Suprapubic skin (tissue), 4 donors: ENCODE measurements at regions not wholly inside any gene's neighbourhood (a gene's known extent, or its start where the extent isn't known, plus 50 kb on each side); places are given as distances from the start of the nearest gene placed in this dataset.

Experiments used
- DNase-seq, 2 donors: peaks; one replicate each; pipeline ENCODE4 v3.0.0-alpha.2; 2019; ENCODE audit warnings: low spot score in 2 of 2
- H3K27ac ChIP-seq: fragments of 200-600 bp; sonication (generic); one replicate; pipeline ENCODE4 v1.5.1; 2019
- H3K27me3 ChIP-seq: fragments of 200-600 bp; sonication (generic); one replicate; pipeline ENCODE4 v1.5.1; 2019
- H3K36me3 ChIP-seq: fragments of 200-600 bp; sonication (generic); one replicate; pipeline ENCODE4 v1.5.1; 2019
- H3K4me1 ChIP-seq: fragments of 200-600 bp; sonication (generic); one replicate; pipeline ENCODE4 v1.5.1; 2019
- H3K4me3 ChIP-seq: fragments of 200-600 bp; sonication (generic); one replicate; pipeline ENCODE4 v1.5.1; 2019; ENCODE audit warnings: mild to moderate bottlenecking
- H3K9me3 ChIP-seq: fragments of 200-600 bp; sonication (generic); one replicate; pipeline ENCODE4 v1.5.1; 2019
- CTCF ChIP-seq, 2 donors: fragments of 200-600 bp in 1 of 2; fragments of 450-650 bp in 1 of 2; sonication (generic) in 1 of 2; IDR thresholded peaks; one replicate each; pipeline ENCODE4 v1.5.1; 2016 to 2019; ENCODE audit warnings: antibody characterized with exemption in 2 of 2, mild to moderate bottlenecking in 1 of 2, moderate library complexity in 1 of 2
- EP300 ChIP-seq: sonication (generic); formaldehyde crosslinking; IDR thresholded peaks from one replicate; pipeline ENCODE4 v1.6.1; 2017; ENCODE audit warnings: antibody characterized with exemption
- POLR2A ChIP-seq, 2 donors: fragments of 450-650 bp; IDR thresholded peaks; one replicate each; pipeline ENCODE4 v1.6.1; 2017; ENCODE audit warnings: antibody characterized with exemption in 2 of 2, mild to moderate bottlenecking in 2 of 2, moderate library complexity in 2 of 2
- POLR2AphosphoS5 ChIP-seq, 3 donors: sonication (generic); formaldehyde crosslinking; IDR thresholded peaks; one replicate each; pipeline ENCODE4 v1.6.1; 2017; ENCODE audit warnings: antibody characterized with exemption in 3 of 3
- WGBS: methylation state at CpG from one replicate; pipeline ENCODE4 v1.1.5; 2018; 5-methylcytosine and 5-hydroxymethylcytosine counted together

DNA sequence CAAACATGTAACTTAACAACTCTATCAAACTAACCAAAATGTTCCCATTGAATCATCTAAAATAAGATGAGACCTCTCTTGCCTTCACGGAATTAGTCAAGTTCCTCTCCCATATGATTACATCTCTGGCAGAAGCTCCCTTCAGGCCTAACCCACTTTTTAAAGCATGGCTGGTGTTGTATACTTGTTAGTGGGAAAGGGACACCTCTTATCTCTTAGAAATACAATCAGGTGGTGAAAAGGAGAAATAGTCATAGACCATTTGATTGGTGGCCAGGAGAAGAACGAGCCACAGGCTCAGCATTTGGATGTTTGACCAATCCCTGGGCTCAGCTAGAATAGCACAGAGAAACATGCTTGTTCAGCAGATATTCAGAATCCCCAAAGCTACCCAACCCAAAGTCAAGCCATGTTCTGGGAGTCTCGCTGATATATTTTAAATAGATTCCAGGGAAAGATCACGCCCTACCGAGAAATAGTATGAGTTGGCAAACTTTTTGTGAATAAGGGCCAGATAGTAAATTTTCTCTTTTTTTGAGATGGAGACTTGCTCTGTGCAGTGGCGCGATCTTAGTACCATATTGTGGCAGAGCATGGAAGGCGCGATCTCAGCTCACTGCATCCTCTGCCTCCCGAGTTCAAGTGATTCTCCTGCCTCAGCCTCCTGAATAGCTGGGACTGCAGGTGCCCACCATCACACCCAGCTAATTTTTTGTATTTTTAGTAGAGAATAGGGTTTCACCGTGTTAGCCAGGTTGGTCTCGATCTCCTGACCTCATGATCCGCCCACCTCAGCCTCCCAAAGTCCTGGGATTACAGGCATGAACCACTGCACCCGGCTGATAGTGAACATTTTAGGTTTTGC is 126.3 kb upstream of the MYLIP start:
- H3K36me3 ChIP-seq: no peaks in the 10 kb centered on the region
- no peak overlapping the region for H3K27ac ChIP-seq
- TF ChIP-seq POLR2AphosphoS5 (IDR thresholded peaks at IDR 0.05) (no peak), POLR2A (IDR thresholded peaks at IDR 0.05) (no peak), CTCF (IDR thresholded peaks at IDR 0.05) (no peak), EP300 (no peak)
- peaks cover 12% of the 10 kb centered on the region for H3K4me1 ChIP-seq
- DNase-seq: no peak
- no peak overlapping the region for H3K4me3 ChIP-seq
- H3K27me3 ChIP-seq: no peaks in the 10 kb centered on the region
- no peaks in the 10 kb centered on the region for H3K9me3 ChIP-seq
- 89% methylated on average over 14 of the region's 14 CpGs for WGBS

- 91% methylated on average over 5 of the region's 5 CpGs for WGBS
- no peak overlapping the region for H3K4me3 ChIP-seq
- H3K9me3 ChIP-seq: no peaks in the 10 kb centered on the region
- DNase-seq: no peak
- H3K4me1 ChIP-seq: peaks cover 12% of the 10 kb centered on the region
- no peaks in the 10 kb centered on the region for H3K27me3 ChIP-seq
- no peak overlapping the region for H3K27ac ChIP-seq
- no peaks in the 10 kb centered on the region for H3K36me3 ChIP-seq
- TF ChIP-seq POLR2A (IDR thresholded peaks at IDR 0.05): no peak
- no peak for TF ChIP-seq CTCF (IDR thresholded peaks at IDR 0.05)
- no peak for TF ChIP-seq EP300
- TF ChIP-seq POLR2AphosphoS5 (IDR thresholded peaks at IDR 0.05): no peak
Observed at GRCh38 chr6:16001158-16001557, 127.7 kb upstream of the MYLIP start.

DNA sequence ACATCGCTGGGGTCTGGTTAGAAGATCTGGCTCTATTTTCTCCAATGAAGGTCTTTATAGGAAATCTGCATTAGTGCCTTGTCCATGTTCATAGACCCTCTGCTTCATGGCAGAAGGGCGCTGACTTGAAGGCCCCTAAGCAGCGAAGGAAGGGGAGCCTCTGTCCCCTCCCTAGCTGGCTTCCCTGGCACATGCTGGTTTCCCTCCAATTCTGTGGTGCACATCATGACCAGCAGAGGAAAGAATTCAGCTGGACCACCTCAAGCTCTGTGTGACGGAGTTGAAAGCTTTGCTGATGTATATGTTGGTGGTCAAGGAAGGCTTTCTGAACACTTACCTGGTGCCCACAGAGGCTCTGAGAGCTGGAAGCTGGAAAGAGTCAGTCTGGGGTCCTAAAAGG is 129.7 kb upstream of the MYLIP start:
- Histone ChIP-seq H3K4me1 (peaks cover 2% of the 10 kb centered on the region), H3K36me3 (no peaks in the 10 kb centered on the region), H3K27me3 (no peaks in the 10 kb centered on the region), H3K9me3 (no peaks in the 10 kb centered on the region), H3K4me3 (no peak overlapping the region), H3K27ac (no peak overlapping the region)
- WGBS: 96% methylated on average over 4 of the region's 4 CpGs
- DNase-seq: no peak
- no peak for TF ChIP-seq POLR2A (IDR thresholded peaks at IDR 0.05)
- TF ChIP-seq POLR2AphosphoS5 (IDR thresholded peaks at IDR 0.05): no peak
- no peak for TF ChIP-seq EP300
- TF ChIP-seq CTCF (IDR thresholded peaks at IDR 0.05): no peak

DNA sequence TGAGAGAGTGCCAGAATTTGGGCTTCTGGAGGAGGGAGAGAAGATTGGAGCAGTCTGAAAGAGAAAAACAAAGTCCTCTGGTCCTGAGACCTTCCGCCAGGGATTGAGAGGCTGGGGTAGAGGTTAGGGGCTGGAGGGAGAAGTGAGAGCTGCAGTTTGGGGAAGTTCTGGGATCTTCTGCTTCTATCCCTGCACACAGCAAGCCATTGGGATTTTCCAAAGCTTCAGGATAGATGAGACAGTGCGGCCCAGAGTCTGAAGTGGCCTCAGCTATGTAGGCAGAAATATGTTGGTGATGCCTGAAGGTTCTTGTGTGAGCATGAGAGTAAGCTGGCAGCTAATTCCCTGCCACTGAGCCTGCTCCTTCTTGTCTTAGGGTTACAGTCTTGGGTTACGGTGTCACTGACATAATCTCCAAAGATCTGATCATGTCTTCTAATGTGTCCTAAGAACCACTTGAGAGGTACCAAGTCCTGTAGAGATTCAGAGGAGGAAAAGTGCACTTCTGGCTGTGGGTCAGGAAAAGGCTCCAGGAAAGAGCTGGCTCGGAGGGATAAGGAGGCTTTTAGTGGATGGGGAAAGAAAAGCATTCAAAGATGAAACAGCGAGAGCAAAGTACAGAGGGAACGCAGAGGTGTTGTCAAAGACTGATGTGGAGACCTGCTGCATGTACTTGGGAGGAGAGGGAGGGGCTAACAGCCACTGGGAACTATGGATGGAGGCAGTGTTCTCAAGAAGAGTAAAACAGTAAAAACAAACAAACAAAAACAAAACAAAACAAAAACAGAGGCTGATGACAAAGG is 131.1 kb upstream of the MYLIP start:
- DNase-seq: no peak
- Histone ChIP-seq H3K27me3 (no peaks in the 10 kb centered on the region), H3K9me3 (no peaks in the 10 kb centered on the region), H3K4me1 (peaks cover 2% of the 10 kb centered on the region), H3K36me3 (no peaks in the 10 kb centered on the region), H3K27ac (no peak overlapping the region), H3K4me3 (no peak overlapping the region)
- WGBS: 74% methylated on average over 6 of the region's 6 CpGs
- no peak for TF ChIP-seq CTCF (IDR thresholded peaks at IDR 0.05)
- TF ChIP-seq POLR2AphosphoS5 (IDR thresholded peaks at IDR 0.05): no peak
- TF ChIP-seq EP300: no peak
- no peak for TF ChIP-seq POLR2A (IDR thresholded peaks at IDR 0.05)

- no peaks in the 10 kb centered on the region for H3K27me3 ChIP-seq
- peaks cover 2% of the 10 kb centered on the region for H3K4me1 ChIP-seq
- H3K36me3 ChIP-seq: no peaks in the 10 kb centered on the region
- DNase-seq: no peak
- TF ChIP-seq POLR2AphosphoS5 (IDR thresholded peaks at IDR 0.05) (no peak), EP300 (no peak), CTCF (IDR thresholded peaks at IDR 0.05) (no peak), POLR2A (IDR thresholded peaks at IDR 0.05) (no peak)
- no peaks in the 10 kb centered on the region for H3K9me3 ChIP-seq
- H3K27ac ChIP-seq: no peak overlapping the region
- WGBS: 78% methylated on average over 2 of the region's 2 CpGs
- no peak overlapping the region for H3K4me3 ChIP-seq
Observed at GRCh38 chr6:15996030-15996429, 132.9 kb upstream of the MYLIP start.
